H1 (cell line): ENCODE measurements at regions not wholly inside any gene's neighbourhood (a gene's known extent, or its start where the extent isn't known, plus 50 kb on each side); places are given as distances from the start of the nearest gene placed in this dataset.

Source experiments
- CTCF ChIA-PET: fragments of 300-600 bp; sonication (Branson Sonifier 250); formaldehyde crosslinking; loops from one replicate; lab custom pipeline; 2021; ENCODE audit not compliant: partially characterized antibody; lab: Charles Lee
- POLR2A ChIA-PET: fragments of 300-600 bp; sonication (Branson Sonifier 250); formaldehyde crosslinking; loops from one replicate; lab custom pipeline; 2021; ENCODE audit warnings: inconsistent platforms; ENCODE audit not compliant: partially characterized antibody; lab: Charles Lee
- DNase-seq, 2 experiments: peaks; one replicate each; pipeline versions ENCODE4 v3.0.0 to v3.0.0-alpha.2; 2010 to 2022; ENCODE audit warnings: low spot score in 2 of 2, low read depth in 1 of 2, mixed read lengths in 1 of 2
- FAIRE-seq: peaks from 2 replicates; lab custom pipeline; 2011; peaks lifted over from hg19 to GRCh38; lab: Jason Lieb, UNC
- H2AFZ ChIP-seq: 2 replicates; pipeline ENCODE4 v1.8.1; 2012; ENCODE audit warnings: low read length, inconsistent platforms
- H2AK5ac ChIP-seq: 2 replicates; pipeline ENCODE4 v1.6.1; 2013; ENCODE audit warnings: low read depth, low read length
- H2BK120ac ChIP-seq: replicated peaks from 2 replicates; pipeline ENCODE3; 2013; ENCODE audit warnings: low read depth, low read length, inconsistent platforms
- H2BK12ac ChIP-seq: 2 replicates; pipeline ENCODE4 v1.6.1; 2013; ENCODE audit warnings: low read depth, low read length
- H2BK15ac ChIP-seq: 2 replicates; pipeline ENCODE4 v1.6.1; 2013; ENCODE audit warnings: low read length
- H2BK20ac ChIP-seq: 2 replicates; pipeline ENCODE4 v1.6.1; 2013; ENCODE audit warnings: low read length
- H2BK5ac ChIP-seq: 2 replicates; pipeline ENCODE4 v1.6.1; 2013; ENCODE audit warnings: low read depth, low read length
- H3K14ac ChIP-seq: 2 replicates; pipeline ENCODE4 v1.6.1; 2013; ENCODE audit warnings: inconsistent platforms; ENCODE audit not compliant: insufficient read length
- H3K18ac ChIP-seq: 2 replicates; pipeline ENCODE4 v1.6.1; 2013; ENCODE audit warnings: low read length; ENCODE audit errors: extremely low read depth
- H3K23ac ChIP-seq: 2 replicates; pipeline ENCODE4 v1.6.1; 2013; ENCODE audit warnings: inconsistent platforms; ENCODE audit not compliant: insufficient read length
- H3K23me2 ChIP-seq: 2 replicates; pipeline ENCODE4 v1.6.1; 2013; ENCODE audit warnings: low read depth, low read length
- H3K27ac ChIP-seq: 2 replicates; pipeline ENCODE4 v1.6.1; 2011; ENCODE audit warnings: low read depth, low read length, inconsistent platforms
- H3K27me3 ChIP-seq, 4 experiments: replicated peaks in 1 of 4; 1 replicate in 1 of 4; 2 replicates in 3 of 4; pipeline versions ENCODE4 v1.6.1 to v1.8.1; 2011 to 2013; ENCODE audit warnings: low read length in 3 of 4, mild to moderate bottlenecking in 3 of 4, inconsistent platforms in 2 of 4, mixed read lengths in 2 of 4, moderate library complexity in 1 of 4; ENCODE audit not compliant: control insufficient read depth in 3 of 4, insufficient read depth in 3 of 4; ENCODE audit errors: extremely low read depth in 1 of 4
- H3K36me3 ChIP-seq, 4 experiments: 2 replicates each; pipeline versions ENCODE4 v1.6.1 to v1.8.1; 2011 to 2013; ENCODE audit warnings: mild to moderate bottlenecking in 4 of 4, low read length in 3 of 4, moderate library complexity in 2 of 4, control low read depth in 1 of 4, inconsistent platforms in 1 of 4; ENCODE audit not compliant: insufficient read depth in 4 of 4, control insufficient read depth in 2 of 4
- H3K4ac ChIP-seq: replicated peaks from 2 replicates; pipeline ENCODE3; 2013; ENCODE audit warnings: low read length, low read depth, mixed read lengths, inconsistent platforms; ENCODE audit not compliant: insufficient read length
- H3K4me1 ChIP-seq, 4 experiments: replicated peaks in 1 of 4; 1 replicate in 1 of 4; 2 replicates in 3 of 4; pipeline versions ENCODE4 v1.6.1 to v1.8.1; 2011 to 2013; ENCODE audit warnings: low read length in 3 of 4, inconsistent platforms in 2 of 4, mixed read lengths in 1 of 4; ENCODE audit not compliant: insufficient read depth in 4 of 4, control insufficient read depth in 3 of 4
- H3K4me2 ChIP-seq, 2 experiments: 2 replicates each; pipeline versions ENCODE4 v1.6.1 to v1.8.1; 2011 to 2013; ENCODE audit warnings: low read depth in 2 of 2, low read length in 2 of 2, control low read depth in 1 of 2, inconsistent platforms in 1 of 2, mild to moderate bottlenecking in 1 of 2; ENCODE audit not compliant: insufficient read depth in 1 of 2
- H3K4me3 ChIP-seq, 4 experiments: fragments of 200-600, 300-600 bp in 1 of 4; sonication (generic), shearing (Covaris generic), sonication (Bioruptor Twin) in 1 of 4; 2 replicates each; pipeline versions ENCODE4 v1.5.1 to v1.8.1; 2011 to 2016; ENCODE audit warnings: low read length in 4 of 4, low read depth in 3 of 4, control low read depth in 2 of 4, inconsistent platforms in 2 of 4, mild to moderate bottlenecking in 2 of 4, mixed read lengths in 1 of 4, moderate library complexity in 1 of 4; ENCODE audit not compliant: insufficient read depth in 2 of 4; ENCODE audit errors: extremely low read depth in 1 of 4
- H3K56ac ChIP-seq: replicated peaks from 2 replicates; pipeline ENCODE3; 2013; ENCODE audit warnings: low read depth, mild to moderate bottlenecking, mixed read lengths, low read length, inconsistent platforms; ENCODE audit not compliant: insufficient read length
- H3K79me1 ChIP-seq: 2 replicates; pipeline ENCODE4 v1.6.1; 2013; ENCODE audit warnings: low read depth, low read length, control low read depth
- H3K79me2 ChIP-seq, 2 experiments: 2 replicates each; pipeline versions ENCODE4 v1.6.1 to v1.8.1; 2012 to 2013; ENCODE audit warnings: low read length in 2 of 2, mild to moderate bottlenecking in 2 of 2, inconsistent platforms in 1 of 2; ENCODE audit not compliant: insufficient read depth in 2 of 2, control insufficient read depth in 1 of 2
- H3K9ac ChIP-seq, 4 experiments: replicated peaks in 1 of 4; 1 replicate in 1 of 4; 2 replicates in 3 of 4; pipeline versions ENCODE4 v1.6.1 to v1.8.1; 2011 to 2013; ENCODE audit warnings: low read depth in 3 of 4, low read length in 3 of 4, control low read depth in 2 of 4, mild to moderate bottlenecking in 2 of 4, moderate library complexity in 2 of 4, inconsistent platforms in 1 of 4; ENCODE audit errors: extremely low read depth in 1 of 4
- H3K9me3 ChIP-seq, 2 experiments: 2 replicates each; pipeline versions ENCODE4 v1.6.1 to v1.8.1; 2012 to 2013; ENCODE audit warnings: mild to moderate bottlenecking in 2 of 2, moderate library complexity in 2 of 2, control low read depth in 1 of 2, inconsistent platforms in 1 of 2, low read depth in 1 of 2, low read length in 1 of 2, mixed read lengths in 1 of 2; ENCODE audit not compliant: insufficient read depth in 2 of 2
- H4K20me1 ChIP-seq, 2 experiments: replicated peaks in 1 of 2; 2 replicates each; pipeline versions ENCODE3 to v1.8.1; 2011 to 2013; ENCODE audit warnings: inconsistent platforms in 2 of 2, low read length in 2 of 2, mild to moderate bottlenecking in 1 of 2; ENCODE audit not compliant: insufficient read depth in 2 of 2, control insufficient read depth in 1 of 2
- H4K5ac ChIP-seq: 2 replicates; pipeline ENCODE4 v1.6.1; 2013; ENCODE audit warnings: low read length, low read depth, mixed read lengths, inconsistent platforms; ENCODE audit not compliant: insufficient read length
- H4K8ac ChIP-seq: 2 replicates; pipeline ENCODE4 v1.8.0; 2013; ENCODE audit warnings: mild to moderate bottlenecking, moderate library complexity, low read length, inconsistent platforms; ENCODE audit not compliant: insufficient read depth; ENCODE audit errors: extremely low read depth
- H4K91ac ChIP-seq: replicated peaks from 2 replicates; pipeline ENCODE3; 2013; ENCODE audit warnings: low read length, mixed read lengths, inconsistent platforms; ENCODE audit not compliant: insufficient read length
- BRCA1 ChIP-seq: IDR thresholded peaks from 2 replicates; pipeline ENCODE4 v1.6.1; 2012; ENCODE audit warnings: low read depth, low read length, improper control_type of control experiment
- POU5F1 ChIP-seq: IDR thresholded peaks from 2 replicates; pipeline ENCODE4 v1.6.1; 2011; ENCODE audit warnings: low read depth, mild to moderate bottlenecking, low read length, moderate library complexity
- RAD21 ChIP-seq, 2 experiments: IDR thresholded peaks in 1 of 2; conservative IDR thresholded peaks in 1 of 2; 2 replicates each; pipeline ENCODE4 v1.6.1; 2011; ENCODE audit warnings: low read depth in 2 of 2, low read length in 2 of 2, improper control_type of control experiment in 1 of 2, inconsistent platforms in 1 of 2, mild to moderate bottlenecking in 1 of 2, moderate library complexity in 1 of 2
- RNF2 ChIP-seq: fragments of 200-900, 300-1000 bp; sonication (generic); IDR thresholded peaks from 2 replicates; pipeline ENCODE4 v1.7.1; 2016; ENCODE audit warnings: borderline replicate concordance, low read depth, mild to moderate bottlenecking, antibody characterized with exemption, low read length; ENCODE audit not compliant: poor library complexity, severe bottlenecking; ENCODE audit errors: missing control alignments
- SP2 ChIP-seq: IDR thresholded peaks from 2 replicates; pipeline ENCODE4 v1.6.1; 2012; ENCODE audit warnings: mild to moderate bottlenecking, low read length, inconsistent platforms
- SRF ChIP-seq: IDR thresholded peaks from 2 replicates; pipeline ENCODE4 v1.6.1; 2011; ENCODE audit warnings: mild to moderate bottlenecking, low read depth, low read length, moderate library complexity
- WGBS, 2 experiments: shearing (Covaris generic) in 1 of 2; methylation state at CpG; one replicate each; pipeline versions ENCODE4 v1.1.6 to v1.1.7; 2013 to 2015; ENCODE audit warnings: low lambda C conversion rate in 2 of 2, mixed read lengths in 2 of 2, inconsistent platforms in 1 of 2, low coverage in 1 of 2, missing lambda C conversion rate in 1 of 2; ENCODE audit not compliant: insufficient replicate concordance in 2 of 2, insufficient coverage in 1 of 2, insufficient read length in 1 of 2; ENCODE audit errors: extremely low coverage in 1 of 2, missing lambda C conversion rate in 1 of 2; 5-methylcytosine and 5-hydroxymethylcytosine counted together
- TF ChIP-seq, protein P1 (sequence below), 3 experiments: IDR thresholded peaks; 1 replicate in 2 of 3; 2 replicates in 1 of 3; pipeline versions ENCODE4 v1.5.1 to v1.6.1; 2011; ENCODE audit warnings: low read length in 3 of 3, mild to moderate bottlenecking in 3 of 3, inconsistent platforms in 2 of 3, low read depth in 1 of 3, moderate library complexity in 1 of 3; ENCODE audit not compliant: insufficient read depth in 1 of 3; ENCODE audit errors: control extremely low read depth in 1 of 3

DNA sequence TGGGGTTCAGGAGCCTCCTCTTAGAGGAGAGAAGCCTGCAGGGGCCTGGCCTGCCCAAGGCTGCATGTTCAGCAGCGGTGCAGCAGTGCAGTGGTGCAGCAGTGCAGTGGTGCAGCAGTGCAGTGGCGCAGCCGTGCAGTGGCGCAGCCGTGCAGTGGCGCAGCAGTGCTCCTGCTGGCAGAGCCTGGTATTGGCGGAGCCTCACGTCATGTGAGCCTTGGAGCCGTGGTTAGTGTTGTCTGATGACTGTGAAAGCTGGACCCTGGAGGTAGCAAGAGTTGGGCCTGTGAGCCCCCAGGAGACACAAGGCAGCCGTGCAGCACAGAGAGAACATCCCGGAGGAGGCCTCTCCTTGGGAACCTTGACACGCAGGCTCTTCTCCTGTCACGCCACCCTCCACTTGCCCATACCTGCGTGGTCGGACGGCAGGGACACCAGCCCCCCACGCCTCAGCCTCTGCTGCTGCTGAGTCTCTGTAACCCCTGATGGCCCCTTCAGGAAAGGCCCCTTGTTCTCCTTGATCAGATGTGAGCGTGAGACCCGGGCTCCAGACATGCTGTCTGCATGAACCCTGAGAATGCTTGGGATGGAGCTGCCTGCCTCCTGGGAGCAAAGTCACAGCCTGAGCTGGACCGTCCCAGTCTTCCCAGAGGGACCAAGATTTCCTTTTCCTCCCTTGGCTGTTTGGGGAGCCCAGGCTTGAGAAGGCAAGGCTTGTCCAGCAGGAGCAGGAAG is 193.7 kb downstream of the KIF26A start:
- DNase-seq (peak in 1 of 2 experiments; percentile 52), FAIRE-seq (no peak)
- Histone ChIP-seq H4K5ac (no peak overlapping the region), H3K79me1 (no peaks in the 10 kb centered on the region), H3K4me2 (no peak overlapping the region), H2BK5ac (no peak overlapping the region; the same call in 1 of the 2 replicates), H2AFZ (no peak overlapping the region), H3K56ac (no peak overlapping the region), H3K4me3 (no peak overlapping the region), H3K23ac (no peak overlapping the region), H4K91ac (no peak overlapping the region), H2BK120ac (no peak overlapping the region), H4K8ac (no peak overlapping the region), H3K79me2 (no peaks in the 10 kb centered on the region), H3K4ac (no peak overlapping the region), H3K27me3 (no peaks in the 10 kb centered on the region), H3K36me3 (no peaks in the 10 kb centered on the region), H3K4me1 (no peaks in the 10 kb centered on the region), H4K20me1 (no peaks in the 10 kb centered on the region), H3K18ac (no peak overlapping the region), H3K9ac (no peak overlapping the region), H2AK5ac (no peak overlapping the region), H3K27ac (no peak overlapping the region), H3K9me3 (peaks cover 5 to 8% of the 10 kb centered on the region in 2 experiments; a peak in 3 of 4 replicates), H2BK20ac (no peak overlapping the region), H2BK12ac (no peak overlapping the region), H3K14ac (no peak overlapping the region), H2BK15ac (no peak overlapping the region), H3K23me2 (no peaks in the 10 kb centered on the region)
- ChIA-PET POLR2A (no interaction called here), CTCF (interaction anchor here (0.7 to 2.8 kb wide), 12 partner anchors 9 to 255 kb away, joined by 3 to 30 read pairs (median 4); no protein-coding TSS in a partner anchor)
- 93% methylated on average over 20 of the region's 20 CpGs; no CpG with 5 or more reads in 1 of the 2 experiments for WGBS, 2 experiments
- TF ChIP-seq POU5F1 (no peak), BRCA1 (no peak), RAD21 (IDR thresholded peaks at IDR 0.05 in 1 of 2, conservative IDR thresholded peaks at IDR 0.05 in 1 of 2; ENCODE audit: low read depth in 2 of 2, low read length in 2 of 2) (peak; percentile 26 to 34; a peak in 3 of 4 replicates), SP2 (no peak), SRF (0 out of 2 replicates have a peak, but pooled peaks have one; percentile 42), RNF2 (no peak)
- TF ChIP-seq, protein P1, sequence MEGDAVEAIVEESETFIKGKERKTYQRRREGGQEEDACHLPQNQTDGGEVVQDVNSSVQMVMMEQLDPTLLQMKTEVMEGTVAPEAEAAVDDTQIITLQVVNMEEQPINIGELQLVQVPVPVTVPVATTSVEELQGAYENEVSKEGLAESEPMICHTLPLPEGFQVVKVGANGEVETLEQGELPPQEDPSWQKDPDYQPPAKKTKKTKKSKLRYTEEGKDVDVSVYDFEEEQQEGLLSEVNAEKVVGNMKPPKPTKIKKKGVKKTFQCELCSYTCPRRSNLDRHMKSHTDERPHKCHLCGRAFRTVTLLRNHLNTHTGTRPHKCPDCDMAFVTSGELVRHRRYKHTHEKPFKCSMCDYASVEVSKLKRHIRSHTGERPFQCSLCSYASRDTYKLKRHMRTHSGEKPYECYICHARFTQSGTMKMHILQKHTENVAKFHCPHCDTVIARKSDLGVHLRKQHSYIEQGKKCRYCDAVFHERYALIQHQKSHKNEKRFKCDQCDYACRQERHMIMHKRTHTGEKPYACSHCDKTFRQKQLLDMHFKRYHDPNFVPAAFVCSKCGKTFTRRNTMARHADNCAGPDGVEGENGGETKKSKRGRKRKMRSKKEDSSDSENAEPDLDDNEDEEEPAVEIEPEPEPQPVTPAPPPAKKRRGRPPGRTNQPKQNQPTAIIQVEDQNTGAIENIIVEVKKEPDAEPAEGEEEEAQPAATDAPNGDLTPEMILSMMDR (IDR thresholded peaks at IDR 0.05; ENCODE audit: control extremely low read depth in 1 of 3, insufficient read depth in 1 of 3, low read depth in 1 of 3, low read length in 3 of 3) = peak in 2 of 3 experiments; percentile 57 to 68; a peak in 3 of 4 replicates
